Fibroblast of pulmonary artery (primary cell): ENCODE measurements at regions not wholly inside any gene's neighbourhood (a gene's known extent, or its start where the extent isn't known, plus 50 kb on each side); places are given as distances from the start of the nearest gene placed in this dataset.

ENCODE experiments used
- DNase-seq: peaks from one replicate; pipeline ENCODE4 v3.0.0-alpha.2; 2010; ENCODE audit warnings: low read depth
- H3K4me3 ChIP-seq: replicated peaks from 2 replicates; pipeline ENCODE4 v1.5.1; 2011; ENCODE audit warnings: low read depth, mild to moderate bottlenecking, control low read depth, low read length, moderate library complexity
- TF ChIP-seq, protein P1 (sequence below): IDR thresholded peaks from 2 replicates; pipeline ENCODE4 v1.5.1; 2011; ENCODE audit warnings: mild to moderate bottlenecking, control low read depth, low read length, inconsistent platforms; ENCODE audit errors: missing control alignments

DNA sequence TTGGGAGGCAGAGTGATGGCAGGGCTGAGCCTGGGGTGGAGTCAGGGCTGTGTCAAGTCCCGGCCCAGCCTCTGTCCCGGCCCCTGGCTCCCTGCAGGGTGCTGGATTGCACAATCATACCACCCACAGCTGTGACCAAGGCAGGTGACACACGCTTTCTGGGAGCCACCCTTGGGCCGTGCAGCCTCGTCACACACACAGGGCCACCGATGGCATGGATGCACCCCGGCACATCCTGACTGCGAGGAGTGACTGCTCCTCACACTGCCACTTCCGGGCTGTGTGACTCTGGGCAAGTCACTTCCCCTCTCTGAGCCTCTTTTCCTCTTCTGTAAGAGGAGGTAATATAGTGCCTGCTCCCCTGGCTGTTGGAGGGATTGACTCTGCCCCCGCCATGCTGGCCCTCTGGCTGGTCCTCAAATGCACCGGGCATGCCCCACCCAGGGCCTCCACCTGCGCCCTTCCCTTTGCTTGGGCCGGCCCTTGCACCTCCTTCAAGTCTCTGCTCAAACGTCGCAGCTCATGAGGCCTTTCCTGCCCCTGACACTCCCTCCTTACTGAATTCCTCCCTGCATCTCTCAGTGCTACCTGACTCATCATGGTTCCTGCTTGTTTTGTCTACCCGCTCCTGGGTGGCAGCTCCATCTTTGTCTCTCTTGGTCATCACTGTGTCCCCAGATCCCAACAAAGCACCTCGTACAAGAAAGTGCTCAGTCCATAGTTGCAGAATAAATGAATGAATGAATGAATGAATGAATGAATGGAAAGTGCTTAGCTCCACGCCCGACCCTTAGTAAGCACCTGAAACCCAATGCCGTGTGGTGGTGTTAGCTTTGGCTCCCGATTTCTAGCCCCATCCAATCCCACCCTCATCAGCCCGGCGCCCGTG, 93.5 kb downstream of the CEBPB start:
- no peak overlapping the region for H3K4me3 ChIP-seq
- DNase-seq = peak; percentile 32
- TF ChIP-seq, protein P1, sequence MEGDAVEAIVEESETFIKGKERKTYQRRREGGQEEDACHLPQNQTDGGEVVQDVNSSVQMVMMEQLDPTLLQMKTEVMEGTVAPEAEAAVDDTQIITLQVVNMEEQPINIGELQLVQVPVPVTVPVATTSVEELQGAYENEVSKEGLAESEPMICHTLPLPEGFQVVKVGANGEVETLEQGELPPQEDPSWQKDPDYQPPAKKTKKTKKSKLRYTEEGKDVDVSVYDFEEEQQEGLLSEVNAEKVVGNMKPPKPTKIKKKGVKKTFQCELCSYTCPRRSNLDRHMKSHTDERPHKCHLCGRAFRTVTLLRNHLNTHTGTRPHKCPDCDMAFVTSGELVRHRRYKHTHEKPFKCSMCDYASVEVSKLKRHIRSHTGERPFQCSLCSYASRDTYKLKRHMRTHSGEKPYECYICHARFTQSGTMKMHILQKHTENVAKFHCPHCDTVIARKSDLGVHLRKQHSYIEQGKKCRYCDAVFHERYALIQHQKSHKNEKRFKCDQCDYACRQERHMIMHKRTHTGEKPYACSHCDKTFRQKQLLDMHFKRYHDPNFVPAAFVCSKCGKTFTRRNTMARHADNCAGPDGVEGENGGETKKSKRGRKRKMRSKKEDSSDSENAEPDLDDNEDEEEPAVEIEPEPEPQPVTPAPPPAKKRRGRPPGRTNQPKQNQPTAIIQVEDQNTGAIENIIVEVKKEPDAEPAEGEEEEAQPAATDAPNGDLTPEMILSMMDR = no peak

DNA sequence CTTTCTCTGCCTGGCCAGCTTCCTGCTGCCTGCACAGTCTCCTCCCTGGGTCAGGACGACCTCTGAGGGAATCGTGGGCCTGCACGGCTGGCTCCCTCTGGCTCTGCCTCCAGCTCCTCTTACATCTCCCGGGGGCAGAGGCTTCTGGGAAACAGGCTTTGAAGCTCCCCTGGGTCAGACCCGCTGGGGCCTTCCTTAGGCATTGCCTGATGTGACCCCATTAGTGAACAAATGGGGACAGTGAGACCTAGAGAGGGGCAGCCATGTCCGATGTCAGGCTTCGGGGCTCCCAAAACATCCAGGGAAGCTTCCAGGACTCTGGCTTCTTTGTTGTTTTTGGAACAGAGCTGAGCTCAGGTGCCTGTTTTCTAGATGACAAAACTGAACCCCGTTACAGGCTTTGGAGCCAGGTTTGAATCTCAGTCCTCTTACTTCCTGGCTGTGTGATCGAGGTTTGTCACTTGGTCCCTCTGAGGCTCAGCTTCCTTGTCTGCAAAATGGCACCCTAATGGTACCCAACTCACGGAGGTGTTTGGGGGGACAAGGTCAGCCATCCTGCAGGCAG, 94.3 kb downstream of the CEBPB start:
- DNase-seq = no peak

DNA sequence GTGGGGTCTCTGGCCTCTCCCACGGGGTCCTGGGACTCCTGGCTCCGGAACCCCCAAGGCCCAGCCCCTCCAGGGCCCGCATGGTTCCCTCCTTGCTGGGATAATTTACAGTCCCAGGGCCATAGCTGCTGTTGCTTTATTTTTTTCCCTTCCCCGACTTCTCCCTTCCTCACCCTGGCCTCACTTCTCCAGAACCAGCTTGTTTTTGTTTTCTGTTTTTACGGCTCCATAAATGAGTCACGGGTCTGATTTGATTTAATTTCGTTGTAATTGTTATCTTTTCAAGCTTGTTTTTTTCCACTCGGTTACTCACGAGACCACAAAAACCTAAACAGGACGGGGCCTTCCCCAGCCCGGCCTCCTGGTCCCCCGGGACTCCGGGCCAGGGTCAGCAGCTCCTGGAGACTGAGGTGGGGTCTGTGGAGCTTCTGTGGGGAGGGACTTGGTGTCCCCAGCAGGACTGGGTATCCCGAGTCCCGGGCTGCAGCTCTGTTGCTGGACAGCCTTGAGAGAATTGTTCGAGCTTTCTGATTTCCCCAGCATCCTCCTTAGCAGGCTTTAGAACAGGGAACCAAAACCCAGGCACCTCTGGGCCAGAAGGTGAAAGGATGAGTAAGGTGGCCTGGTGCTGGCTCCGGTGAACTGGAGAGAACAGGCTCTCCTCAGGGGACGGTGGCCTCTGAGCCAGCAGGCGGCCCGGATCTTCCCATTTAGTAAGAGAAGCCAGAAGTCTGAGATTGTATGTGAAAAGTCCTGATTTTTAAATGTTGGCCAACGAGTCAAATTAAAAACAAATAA, 94.9 kb downstream of the CEBPB start:
- no peak overlapping the region for H3K4me3 ChIP-seq
- TF ChIP-seq, protein P1 = no peak
- DNase-seq = peak; percentile 79

More for the DNA sequence above, 94.3 kb downstream of the CEBPB start:
- TF ChIP-seq, protein P1 = no peak
- H3K4me3 ChIP-seq = no peak overlapping the region

DNA sequence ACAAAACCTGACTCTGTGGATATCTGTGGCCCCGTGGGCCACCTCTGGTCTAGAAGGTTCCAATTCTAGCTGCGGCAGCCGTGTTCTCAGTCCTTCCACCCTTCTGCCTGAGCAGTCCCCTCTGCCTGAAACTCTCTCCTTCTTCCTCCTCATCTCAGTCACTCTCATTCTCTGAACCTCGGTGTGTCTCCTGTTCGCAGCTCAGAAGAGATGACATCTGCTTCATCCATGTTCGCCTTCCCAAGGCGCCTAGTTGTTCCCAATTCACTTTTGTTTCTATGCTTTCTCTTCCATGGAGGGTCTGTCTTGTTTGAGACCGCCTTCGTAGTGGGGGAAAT, 95.5 kb downstream of the CEBPB start:
- TF ChIP-seq, protein P1 = no peak
- H3K4me3 ChIP-seq = no peak overlapping the region
- no peak for DNase-seq

DNA sequence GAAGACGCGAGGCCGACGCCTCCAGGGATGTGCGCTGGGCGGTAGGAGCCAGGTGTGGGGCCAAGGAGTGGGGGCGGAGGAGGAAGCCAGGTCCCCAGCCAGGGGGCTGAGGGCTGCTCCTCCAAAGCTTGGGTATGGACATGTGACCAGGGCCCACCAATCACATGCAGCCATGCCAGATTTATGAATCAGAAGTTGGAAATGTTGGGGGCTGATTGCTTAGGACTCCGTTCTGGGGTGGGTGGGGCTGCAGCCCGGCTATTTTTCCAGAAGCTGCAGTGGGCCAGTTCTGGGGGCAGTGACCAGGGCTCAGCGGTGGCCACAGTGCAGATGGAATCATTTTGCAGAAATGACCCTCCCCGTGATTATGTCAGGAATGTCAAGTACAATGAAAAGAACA, 96.0 kb downstream of the CEBPB start:
- peak; percentile 91 for DNase-seq
- H3K4me3 ChIP-seq = no peak overlapping the region
- TF ChIP-seq, protein P1 = no peak

DNA sequence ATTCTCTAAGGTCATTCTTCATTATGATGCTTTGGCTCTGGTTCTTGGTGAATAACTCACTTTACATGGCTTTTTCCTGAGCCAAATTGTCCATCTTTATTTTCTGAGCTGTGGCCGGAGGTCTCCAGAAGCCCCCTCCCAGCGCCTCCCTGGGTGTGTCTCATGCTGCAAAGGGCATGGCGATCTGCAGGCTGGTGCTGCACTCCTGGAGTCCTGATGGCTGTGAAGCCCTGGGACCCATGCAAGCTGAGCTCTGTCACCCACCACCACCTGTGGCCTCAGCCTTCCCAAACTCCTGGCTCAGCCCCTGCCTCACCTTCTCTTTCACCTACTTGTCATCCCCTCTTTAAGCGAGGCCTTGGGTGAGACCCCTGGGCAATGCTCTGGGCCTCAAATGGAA, 96.9 kb downstream of the CEBPB start:
- DNase-seq = no peak
- TF ChIP-seq, protein P1 = no peak
- no peak overlapping the region for H3K4me3 ChIP-seq
